ENCODE measurements at regions not wholly inside any gene's neighbourhood (a gene's known extent, or its start where the extent isn't known, plus 50 kb on each side); places are given as distances from the start of the nearest gene placed in this dataset.

DNA sequence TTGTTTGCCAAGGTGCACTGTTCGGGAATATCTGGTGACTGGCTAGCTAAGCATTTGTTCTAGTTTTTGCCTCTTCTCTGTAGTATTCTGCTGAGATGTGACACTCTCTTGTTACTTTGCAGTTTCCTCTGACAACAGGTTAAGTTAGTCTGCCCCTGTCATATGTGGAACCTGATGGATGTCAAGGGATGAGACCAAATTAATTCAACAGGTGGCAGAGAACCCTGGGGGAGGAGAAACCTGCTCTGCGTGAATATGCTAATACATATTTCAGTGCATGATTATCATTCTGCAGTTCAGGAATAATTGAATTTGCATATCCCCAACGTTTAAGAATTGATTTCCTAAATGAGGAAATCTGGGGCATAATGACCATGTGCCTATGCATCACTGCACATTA lies 777.3 kb downstream of the PDCD6IP start:
- ChIA-PET CTCF (no interaction called here), POLR2A (no interaction called here)
- intact Hi-C loops (cut with micrococcal nuclease) (no loop called here), dilution Hi-C loops (cut with MboI; ENCODE audit: extremely low pct_ligation_motif_present, low sequenced_read_pairs) (no loop called here)
- H3K9me3 ChIP-seq (replicated peaks; ENCODE audit: control insufficient read depth, insufficient read depth, low read length) = no peaks in the 10 kb centered on the region
- no peaks in the 10 kb centered on the region for H3K36me3 ChIP-seq (ENCODE audit: control insufficient read depth in 2 of 2, extremely low read depth in 1 of 2, insufficient read depth in 2 of 2, low read length in 2 of 2)
- no peaks in the 10 kb centered on the region for H3K79me2 ChIP-seq (ENCODE audit: control insufficient read depth, insufficient read depth, low read length)
- no peak overlapping the region for H3K4me3 ChIP-seq (replicated peaks in 1 of 3; ENCODE audit: insufficient read depth in 1 of 3, low read depth in 1 of 3, low read length in 3 of 3)
- DNase-seq (ENCODE audit: low read depth, low spot score) = no peak
- H4K20me1 ChIP-seq (replicated peaks; ENCODE audit: control insufficient read depth, extremely low read depth, insufficient read depth, low read length) = no peaks in the 10 kb centered on the region
- no peaks in the 10 kb centered on the region for H3K4me1 ChIP-seq (ENCODE audit: control insufficient read depth, extremely low read depth, insufficient read depth, low read length)
- no peak overlapping the region for H2AFZ ChIP-seq (ENCODE audit: low read depth, low read length)
- no peak overlapping the region for H3K4me2 ChIP-seq (ENCODE audit: insufficient read depth, low read length)
- H3K9ac ChIP-seq (replicated peaks; ENCODE audit: extremely low read depth, insufficient read depth, low read length) = no peak overlapping the region
- no peak for TF ChIP-seq FOS (IDR thresholded peaks at IDR 0.05; ENCODE audit: borderline replicate concordance, insufficient read depth, low read length)
- TF ChIP-seq, protein P1, sequence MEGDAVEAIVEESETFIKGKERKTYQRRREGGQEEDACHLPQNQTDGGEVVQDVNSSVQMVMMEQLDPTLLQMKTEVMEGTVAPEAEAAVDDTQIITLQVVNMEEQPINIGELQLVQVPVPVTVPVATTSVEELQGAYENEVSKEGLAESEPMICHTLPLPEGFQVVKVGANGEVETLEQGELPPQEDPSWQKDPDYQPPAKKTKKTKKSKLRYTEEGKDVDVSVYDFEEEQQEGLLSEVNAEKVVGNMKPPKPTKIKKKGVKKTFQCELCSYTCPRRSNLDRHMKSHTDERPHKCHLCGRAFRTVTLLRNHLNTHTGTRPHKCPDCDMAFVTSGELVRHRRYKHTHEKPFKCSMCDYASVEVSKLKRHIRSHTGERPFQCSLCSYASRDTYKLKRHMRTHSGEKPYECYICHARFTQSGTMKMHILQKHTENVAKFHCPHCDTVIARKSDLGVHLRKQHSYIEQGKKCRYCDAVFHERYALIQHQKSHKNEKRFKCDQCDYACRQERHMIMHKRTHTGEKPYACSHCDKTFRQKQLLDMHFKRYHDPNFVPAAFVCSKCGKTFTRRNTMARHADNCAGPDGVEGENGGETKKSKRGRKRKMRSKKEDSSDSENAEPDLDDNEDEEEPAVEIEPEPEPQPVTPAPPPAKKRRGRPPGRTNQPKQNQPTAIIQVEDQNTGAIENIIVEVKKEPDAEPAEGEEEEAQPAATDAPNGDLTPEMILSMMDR (IDR thresholded peaks at IDR 0.05; ENCODE audit: extremely low read depth in 1 of 2, insufficient read depth in 1 of 2, low read depth in 1 of 2, low read length in 2 of 2) = no peak
- TF ChIP-seq JUN (IDR thresholded peaks at IDR 0.05; ENCODE audit: borderline replicate concordance, insufficient read depth, insufficient read length, low read depth) = no peak
- TF ChIP-seq EZH2 (IDR thresholded peaks at IDR 0.05; ENCODE audit: borderline replicate concordance, low read depth, low read length, severe bottlenecking) = no peak
- TF ChIP-seq GATA2 (IDR thresholded peaks at IDR 0.05; ENCODE audit: insufficient read depth, insufficient read length, low read depth, low read length) = no peak
- TF ChIP-seq, protein P2, sequence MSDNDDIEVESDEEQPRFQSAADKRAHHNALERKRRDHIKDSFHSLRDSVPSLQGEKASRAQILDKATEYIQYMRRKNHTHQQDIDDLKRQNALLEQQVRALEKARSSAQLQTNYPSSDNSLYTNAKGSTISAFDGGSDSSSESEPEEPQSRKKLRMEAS (IDR thresholded peaks at IDR 0.05; ENCODE audit: insufficient read depth, insufficient read length) = no peak
- no peak for TF ChIP-seq POLR2A (IDR thresholded peaks at IDR 0.05; ENCODE audit: low read depth, low read length)
- TF ChIP-seq POLR2AphosphoS5 (IDR thresholded peaks at IDR 0.05; ENCODE audit: insufficient read depth, low read depth, low read length) = no peak
- no peak for TF ChIP-seq MYC (IDR thresholded peaks at IDR 0.05; ENCODE audit: low read depth, low read length)
- H3K27me3 ChIP-seq (ENCODE audit: control insufficient read depth in 2 of 2, insufficient read depth in 2 of 2, low read length in 2 of 2) = no peaks in the 10 kb centered on the region
- no TSS peak for BruUV-seq (replicated peaks)
- no peak for FAIRE-seq
- no peak overlapping the region for H3K27ac ChIP-seq (ENCODE audit: insufficient read depth, low read depth, low read length)
- H3K9me1 ChIP-seq (replicated peaks; ENCODE audit: control insufficient read depth, extremely low read depth, insufficient read depth, low read length) = no peaks in the 10 kb centered on the region

All from endothelial cell of umbilical vein (primary cell).